ENCODE measurements at regions not wholly inside any gene's neighbourhood (a gene's known extent, or its start where the extent isn't known, plus 50 kb on each side); places are given as distances from the start of the nearest gene placed in this dataset.
A peak's percentile ranks its signal among the peaks of the same experiment; 100 is the strongest.

GRCh38 chr5:109468737-109469420 is 59.1 kb upstream of the PJA2 start:
- peak; percentile 95 for DNase-seq (ENCODE audit: extremely low read depth, low read depth)

GRCh38 chr5:109468288-109468676 is 58.5 kb upstream of the PJA2 start:
- DNase-seq (ENCODE audit: extremely low read depth, low read depth), result no peak
- TF ChIP-seq CTCF (IDR thresholded peaks at IDR 0.05; ENCODE audit: low read depth, low read length, missing control alignments), result no peak
- no peak overlapping the region for H3K4me3 ChIP-seq (replicated peaks; ENCODE audit: low read depth, low read length)

More at GRCh38 chr5:109468737-109469420, 59.1 kb upstream of the PJA2 start:
- no peak overlapping the region for H3K4me3 ChIP-seq (replicated peaks; ENCODE audit: low read depth, low read length)
- peak; percentile 75 for TF ChIP-seq CTCF (IDR thresholded peaks at IDR 0.05; ENCODE audit: low read depth, low read length, missing control alignments)

GRCh38 chr5:109467058-109467457 is 57.3 kb upstream of the PJA2 start:
- DNase-seq (ENCODE audit: extremely low read depth, low read depth), result no peak
- TF ChIP-seq CTCF (IDR thresholded peaks at IDR 0.05; ENCODE audit: low read depth, low read length, missing control alignments), result no peak
- no peak overlapping the region for H3K4me3 ChIP-seq (replicated peaks; ENCODE audit: low read depth, low read length)

All from HFF-Myc (cell line).